ENCODE measurements at regions not wholly inside any gene's neighbourhood (a gene's known extent, or its start where the extent isn't known, plus 50 kb on each side); places are given as distances from the start of the nearest gene placed in this dataset.

- TF ChIP-seq EZH2 (IDR thresholded peaks at IDR 0.05; ENCODE audit: borderline replicate concordance, low read length) (no peak), CTCF (IDR thresholded peaks at IDR 0.05; ENCODE audit: low read length) (no peak)
Observed at GRCh38 chr6:117118490-117118889, 146.9 kb upstream of the VGLL2 start.
